SK-N-SH treated with all-trans-retinoic acid at 6 μM for 48 hours (cell line): ENCODE measurements at regions not wholly inside any gene's neighbourhood (a gene's known extent, or its start where the extent isn't known, plus 50 kb on each side); places are given as distances from the start of the nearest gene placed in this dataset.
"Not testable (repeated sequence)": the region's sequence is repeated elsewhere in the genome, so short reads cannot be mapped to it uniquely, and the experiment has no call there.

Source experiments
- ATAC-seq: fragments of 200-7000 bp; cut with Tn5 transposase; 3 replicates; pipeline ENCODE4 v1.9.1; 2020; ENCODE audit warnings: mild to moderate bottlenecking, moderate library complexity
- ARNTL ChIP-seq: fragments of 450-650 bp; formaldehyde crosslinking; IDR thresholded peaks from 2 replicates; pipeline ENCODE4 v1.5.0; 2020; ENCODE audit warnings: low read depth, mild to moderate bottlenecking, moderate library complexity, borderline replicate concordance
- CSDC2 ChIP-seq: fragments of 250-450 bp; sonication (Bioruptor Pico); IDR thresholded peaks from 2 replicates; pipeline ENCODE4 v1.5.0; 2020; ENCODE audit warnings: mild to moderate bottlenecking, moderate library complexity
- GLIS3 ChIP-seq: fragments of 250-450 bp; sonication (Bioruptor Pico); IDR thresholded peaks from 2 replicates; pipeline ENCODE4 v1.5.0; 2020; ENCODE audit warnings: mild to moderate bottlenecking, moderate library complexity
- ISL1 ChIP-seq: fragments of 250-450 bp; sonication (Bioruptor Pico); IDR thresholded peaks from 2 replicates; pipeline ENCODE4 v2.1.2; 2022; ENCODE audit warnings: mild to moderate bottlenecking, moderate library complexity
- OSR1 ChIP-seq: fragments of 250-450 bp; sonication (Bioruptor Pico); IDR thresholded peaks from 2 replicates; pipeline ENCODE4 v1.8.0; 2022; ENCODE audit warnings: moderate library complexity, mild to moderate bottlenecking, inconsistent platforms
- PPARA ChIP-seq: fragments of 250-450 bp; sonication (Bioruptor Pico); IDR thresholded peaks from 2 replicates; pipeline ENCODE4 v1.5.0; 2020; ENCODE audit warnings: mild to moderate bottlenecking, borderline replicate concordance
- RARB ChIP-seq: fragments of 250-450 bp; sonication (Bioruptor Pico); IDR thresholded peaks from 2 replicates; pipeline ENCODE4 v1.8.0; 2021; ENCODE audit warnings: mild to moderate bottlenecking, moderate library complexity
- SNAI2 ChIP-seq: fragments of 250-450 bp; sonication (Bioruptor Pico); IDR thresholded peaks from 2 replicates; pipeline ENCODE4 v1.5.0; 2020; ENCODE audit warnings: mild to moderate bottlenecking, moderate library complexity
- TCF4 ChIP-seq: fragments of 250-450 bp; sonication (Bioruptor Pico); IDR thresholded peaks from 2 replicates; pipeline ENCODE4 v1.8.0; 2021; ENCODE audit warnings: mild to moderate bottlenecking, moderate library complexity, borderline replicate concordance
- ZC3H10 ChIP-seq: fragments of 250-450 bp; sonication (Bioruptor Pico); IDR thresholded peaks from 2 replicates; pipeline ENCODE4 v1.5.1; 2021; ENCODE audit warnings: mild to moderate bottlenecking, moderate library complexity
- ZFP3 ChIP-seq: fragments of 250-450 bp; sonication (Bioruptor Pico); IDR thresholded peaks from 2 replicates; pipeline ENCODE4 v1.5.0; 2020; ENCODE audit warnings: mild to moderate bottlenecking, moderate library complexity
- ZNF565 ChIP-seq: fragments of 450-650 bp; formaldehyde crosslinking; conservative IDR thresholded peaks from 2 replicates; pipeline ENCODE4 v1.5.0; 2020; ENCODE audit warnings: low read depth, mild to moderate bottlenecking, moderate library complexity
- ZNF8 ChIP-seq: fragments of 450-650 bp; formaldehyde crosslinking; IDR thresholded peaks from 2 replicates; pipeline ENCODE4 v1.5.0; 2020; ENCODE audit warnings: mild to moderate bottlenecking, moderate library complexity
- TF ChIP-seq, protein P1 (sequence below): fragments of 250-450 bp; sonication (Bioruptor Pico); IDR thresholded peaks from 2 replicates; pipeline ENCODE4 v1.5.1; 2021; ENCODE audit warnings: mild to moderate bottlenecking, moderate library complexity
- TF ChIP-seq, protein P2 (sequence below): fragments of 250-450 bp; sonication (Bioruptor Pico); IDR thresholded peaks from 2 replicates; pipeline ENCODE4 v1.8.0; 2020; ENCODE audit warnings: mild to moderate bottlenecking, moderate library complexity, borderline replicate concordance
- TF ChIP-seq, protein P3 (sequence below): fragments of 250-450 bp; sonication (Bioruptor Pico); IDR thresholded peaks from 2 replicates; pipeline ENCODE4 v1.8.0; 2021; ENCODE audit warnings: low read depth, mild to moderate bottlenecking, moderate library complexity, borderline replicate concordance

DNA sequence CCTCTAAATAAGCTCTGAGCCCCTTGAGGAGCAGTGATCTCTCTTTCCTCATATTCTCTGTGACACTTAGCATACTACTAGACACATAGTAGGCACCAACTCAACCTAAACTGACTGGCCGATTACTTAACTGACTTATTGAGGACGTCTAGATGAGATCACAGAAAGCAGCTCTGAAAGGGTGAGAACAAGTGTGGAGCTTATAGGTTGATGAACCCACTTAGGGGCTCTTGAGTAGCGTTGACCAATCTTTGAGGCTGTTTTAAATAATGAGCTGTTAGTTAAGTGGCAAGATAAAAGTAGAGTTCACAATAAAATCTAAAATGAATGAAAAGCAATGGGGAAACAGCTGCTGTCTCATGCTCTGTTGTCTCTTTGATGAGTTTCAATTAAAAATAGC is 124.7 kb upstream of the TNPO1 start:
- TF ChIP-seq TCF4 (CRISPR knock-in tag) (no peak), GLIS3 (CRISPR knock-in tag) (no peak), SNAI2 (CRISPR knock-in tag) (no peak), RARB (CRISPR knock-in tag) (no peak), OSR1 (CRISPR knock-in tag) (no peak), ARNTL (CRISPR knock-in tag) (no peak), ZC3H10 (CRISPR knock-in tag) (no peak)
- TF ChIP-seq, protein P1, sequence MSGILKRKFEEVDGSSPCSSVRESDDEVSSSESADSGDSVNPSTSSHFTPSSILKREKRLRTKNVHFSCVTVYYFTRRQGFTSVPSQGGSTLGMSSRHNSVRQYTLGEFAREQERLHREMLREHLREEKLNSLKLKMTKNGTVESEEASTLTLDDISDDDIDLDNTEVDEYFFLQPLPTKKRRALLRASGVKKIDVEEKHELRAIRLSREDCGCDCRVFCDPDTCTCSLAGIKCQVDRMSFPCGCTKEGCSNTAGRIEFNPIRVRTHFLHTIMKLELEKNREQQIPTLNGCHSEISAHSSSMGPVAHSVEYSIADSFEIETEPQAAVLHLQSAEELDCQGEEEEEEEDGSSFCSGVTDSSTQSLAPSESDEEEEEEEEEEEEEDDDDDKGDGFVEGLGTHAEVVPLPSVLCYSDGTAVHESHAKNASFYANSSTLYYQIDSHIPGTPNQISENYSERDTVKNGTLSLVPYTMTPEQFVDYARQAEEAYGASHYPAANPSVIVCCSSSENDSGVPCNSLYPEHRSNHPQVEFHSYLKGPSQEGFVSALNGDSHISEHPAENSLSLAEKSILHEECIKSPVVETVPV (CRISPR knock-in tag), result no peak
- ATAC-seq, result no peak

DNA sequence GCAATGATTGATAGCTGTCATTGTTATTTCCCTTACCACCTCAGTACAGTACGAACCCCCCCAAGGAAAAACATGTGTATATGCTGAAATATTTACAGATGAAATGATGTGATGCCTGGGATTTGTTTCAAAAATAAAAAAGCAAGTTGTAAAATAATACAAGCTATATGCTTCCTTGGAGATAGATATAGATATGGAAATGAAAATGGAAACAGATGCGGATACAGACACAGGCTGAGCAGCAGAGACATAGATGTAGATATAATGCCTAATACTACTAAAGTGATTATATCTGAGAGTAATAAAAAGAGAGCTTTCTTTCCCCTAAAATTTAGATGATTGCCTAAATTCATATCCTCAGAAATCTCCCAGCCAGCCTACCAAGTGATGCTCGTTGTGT is 127.5 kb upstream of the TNPO1 start:
- ATAC-seq, result no peak
- TF ChIP-seq TCF4 (CRISPR knock-in tag), result peak; percentile 85
- no peak for TF ChIP-seq PPARA (CRISPR knock-in tag)

DNA sequence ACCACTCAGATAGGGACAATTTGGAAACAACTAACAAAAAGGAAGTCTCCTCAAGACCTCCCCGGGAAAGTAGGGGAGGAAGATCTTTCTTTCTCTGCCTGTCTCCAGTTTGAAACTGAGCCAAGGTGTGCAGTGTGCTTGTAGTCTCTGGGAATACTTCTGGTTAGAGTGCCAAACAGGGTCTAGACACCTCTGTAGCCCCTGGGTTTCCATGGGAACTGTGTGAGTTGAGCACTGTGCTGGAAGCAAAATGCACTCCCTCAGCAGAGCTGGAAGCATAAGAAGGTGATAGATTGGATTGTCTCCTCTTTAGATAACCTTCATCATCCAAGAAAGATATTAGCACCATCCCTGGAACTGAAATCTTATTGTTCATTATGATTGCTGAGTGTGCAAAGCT is 129.2 kb upstream of the TNPO1 start:
- ATAC-seq, result no peak
- no peak for TF ChIP-seq PPARA (CRISPR knock-in tag)
- TF ChIP-seq GLIS3 (CRISPR knock-in tag), result no peak
- TF ChIP-seq ZNF8, result no peak
- TF ChIP-seq, protein P2, sequence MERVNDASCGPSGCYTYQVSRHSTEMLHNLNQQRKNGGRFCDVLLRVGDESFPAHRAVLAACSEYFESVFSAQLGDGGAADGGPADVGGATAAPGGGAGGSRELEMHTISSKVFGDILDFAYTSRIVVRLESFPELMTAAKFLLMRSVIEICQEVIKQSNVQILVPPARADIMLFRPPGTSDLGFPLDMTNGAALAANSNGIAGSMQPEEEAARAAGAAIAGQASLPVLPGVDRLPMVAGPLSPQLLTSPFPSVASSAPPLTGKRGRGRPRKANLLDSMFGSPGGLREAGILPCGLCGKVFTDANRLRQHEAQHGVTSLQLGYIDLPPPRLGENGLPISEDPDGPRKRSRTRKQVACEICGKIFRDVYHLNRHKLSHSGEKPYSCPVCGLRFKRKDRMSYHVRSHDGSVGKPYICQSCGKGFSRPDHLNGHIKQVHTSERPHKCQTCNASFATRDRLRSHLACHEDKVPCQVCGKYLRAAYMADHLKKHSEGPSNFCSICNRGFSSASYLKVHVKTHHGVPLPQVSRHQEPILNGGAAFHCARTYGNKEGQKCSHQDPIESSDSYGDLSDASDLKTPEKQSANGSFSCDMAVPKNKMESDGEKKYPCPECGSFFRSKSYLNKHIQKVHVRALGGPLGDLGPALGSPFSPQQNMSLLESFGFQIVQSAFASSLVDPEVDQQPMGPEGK (CRISPR knock-in tag), result no peak
- TF ChIP-seq, protein P3, sequence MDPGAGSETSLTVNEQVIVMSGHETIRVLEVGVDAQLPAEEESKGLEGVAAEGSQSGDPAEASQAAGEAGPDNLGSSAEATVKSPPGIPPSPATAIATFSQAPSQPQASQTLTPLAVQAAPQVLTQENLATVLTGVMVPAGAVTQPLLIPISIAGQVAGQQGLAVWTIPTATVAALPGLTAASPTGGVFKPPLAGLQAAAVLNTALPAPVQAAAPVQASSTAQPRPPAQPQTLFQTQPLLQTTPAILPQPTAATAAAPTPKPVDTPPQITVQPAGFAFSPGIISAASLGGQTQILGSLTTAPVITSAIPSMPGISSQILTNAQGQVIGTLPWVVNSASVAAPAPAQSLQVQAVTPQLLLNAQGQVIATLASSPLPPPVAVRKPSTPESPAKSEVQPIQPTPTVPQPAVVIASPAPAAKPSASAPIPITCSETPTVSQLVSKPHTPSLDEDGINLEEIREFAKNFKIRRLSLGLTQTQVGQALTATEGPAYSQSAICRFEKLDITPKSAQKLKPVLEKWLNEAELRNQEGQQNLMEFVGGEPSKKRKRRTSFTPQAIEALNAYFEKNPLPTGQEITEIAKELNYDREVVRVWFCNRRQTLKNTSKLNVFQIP (CRISPR knock-in tag), result no peak
- TF ChIP-seq, all 23 proteins: peak for 0

DNA sequence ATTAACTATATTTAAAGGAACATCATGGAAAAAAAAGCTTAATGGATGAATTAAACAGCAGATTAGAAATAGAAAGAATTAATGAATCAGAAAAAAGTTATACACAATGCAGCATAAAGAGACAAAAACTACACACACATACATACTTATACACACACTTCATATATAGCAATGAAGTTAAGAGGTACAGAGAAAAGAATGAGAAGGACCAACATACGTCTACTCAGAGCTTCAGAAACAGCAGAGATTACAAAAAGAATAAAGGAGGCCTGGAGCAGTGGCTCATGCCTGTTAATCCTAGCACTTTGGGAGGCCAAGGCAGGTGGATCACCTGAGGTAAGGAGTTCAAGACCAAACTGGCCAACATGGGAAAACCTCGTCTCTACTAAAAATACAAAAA is 133.9 kb upstream of the TNPO1 start:
- ATAC-seq, result no peak
- TF ChIP-seq SNAI2 (CRISPR knock-in tag) (no peak), PPARA (CRISPR knock-in tag) (no peak), TCF4 (CRISPR knock-in tag) (no peak), CSDC2 (CRISPR knock-in tag) (no peak), ISL1 (CRISPR knock-in tag) (no peak)
- TF ChIP-seq, protein P1 (CRISPR knock-in tag), result no peak
- TF ChIP-seq, all 23 proteins: peak for 0

DNA sequence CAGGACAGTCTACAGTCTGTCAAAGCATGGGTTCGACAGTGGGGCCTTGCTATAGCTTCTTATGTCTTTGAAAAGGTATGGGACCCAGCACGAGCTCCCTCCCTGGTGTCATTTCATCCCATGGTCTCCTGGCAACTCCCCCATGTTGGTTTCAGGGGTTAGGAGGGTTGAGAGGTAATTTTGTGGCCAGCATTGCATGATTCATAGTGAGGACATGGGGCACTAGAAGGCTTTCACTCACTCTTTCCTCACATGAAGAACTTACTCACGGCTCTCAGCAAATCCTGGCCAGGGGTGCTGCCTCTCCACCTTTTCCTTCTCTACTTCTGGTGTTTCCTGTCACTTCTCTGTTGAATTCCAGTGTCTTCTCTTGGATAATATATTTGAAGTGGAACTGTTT is 134.7 kb upstream of the TNPO1 start:
- ATAC-seq, result no peak
- no peak for TF ChIP-seq SNAI2 (CRISPR knock-in tag)

DNA sequence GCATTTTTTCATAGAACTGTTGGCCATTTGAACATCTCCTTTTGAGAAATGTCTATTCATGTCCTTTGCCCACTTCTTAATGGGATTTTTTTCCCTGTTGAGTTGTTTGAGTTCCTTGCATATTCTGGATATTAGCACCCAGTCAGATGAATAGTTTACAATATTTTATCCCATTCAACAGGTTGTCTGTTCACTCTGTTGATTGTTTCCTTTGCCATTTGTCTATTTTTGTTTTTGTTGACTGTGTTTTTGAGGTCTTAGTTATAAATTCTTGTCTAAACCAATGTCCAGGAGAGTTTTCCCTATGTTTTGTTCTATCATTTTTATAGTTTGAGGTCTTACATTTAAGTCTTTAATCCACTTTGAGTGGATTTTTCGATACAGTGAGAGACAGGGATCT is 139.0 kb upstream of the TNPO1 start:
- ATAC-seq, result no peak
- TF ChIP-seq PPARA (CRISPR knock-in tag) (no peak), TCF4 (CRISPR knock-in tag) (no peak), RARB (CRISPR knock-in tag) (no peak), ZNF565 (CRISPR knock-in tag) (no peak), ZFP3 (CRISPR knock-in tag) (no peak), ISL1 (CRISPR knock-in tag) (no peak), ARNTL (CRISPR knock-in tag) (no peak)
- TF ChIP-seq, protein P1 (CRISPR knock-in tag), result no peak

DNA sequence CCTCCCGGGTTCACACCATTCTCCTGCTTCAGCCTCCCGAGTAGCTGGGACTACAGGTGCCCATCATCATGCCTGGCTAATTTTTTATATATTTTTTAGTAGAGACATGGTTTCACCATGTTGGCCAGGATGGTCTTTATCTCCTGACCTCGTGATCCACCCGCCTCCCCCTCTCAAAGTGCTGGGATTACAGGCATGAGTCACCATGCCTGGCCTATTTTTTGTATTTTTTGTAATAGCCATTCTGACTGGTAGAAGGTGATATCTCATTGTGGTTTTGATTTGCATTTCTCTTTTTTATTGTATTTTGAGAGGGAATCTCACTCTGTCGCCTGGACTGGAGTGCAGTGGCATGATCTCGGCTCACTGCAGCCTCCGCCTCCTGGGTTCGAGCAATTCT is 139.6 kb upstream of the TNPO1 start:
- not testable (repeated sequence) for ATAC-seq
